Cardiac muscle cell (in vitro differentiated cells and primary cell): ENCODE measurements at regions not wholly inside any gene's neighbourhood (a gene's known extent, or its start where the extent isn't known, plus 50 kb on each side); places are given as distances from the start of the nearest gene placed in this dataset.

ENCODE experiments used
- DNase-seq, 2 donors: peaks; one replicate each; pipeline versions ENCODE4 v3.0.0 to v3.0.0-alpha.2; 2010 to 2017; ENCODE audit warnings: low read depth in 1 of 2, low spot score in 1 of 2
- H3K27ac ChIP-seq: fragments of 200-600 bp; sonication (generic); 2 replicates; pipeline ENCODE4 v1.5.1; 2016
- H3K27me3 ChIP-seq: fragments of 200-600 bp; sonication (generic); 2 replicates; pipeline ENCODE4 v1.6.0; 2016; ENCODE audit warnings: control low read depth
- H3K36me3 ChIP-seq: fragments of 200-600 bp; sonication (generic); 2 replicates; pipeline ENCODE4 v1.5.1; 2016; ENCODE audit warnings: control low read depth
- H3K4me1 ChIP-seq: fragments of 200-600 bp; sonication (generic); 2 replicates; pipeline ENCODE4 v1.8.1; 2017; ENCODE audit warnings: low read depth, mild to moderate bottlenecking, mixed run types
- H3K4me3 ChIP-seq: fragments of 200-600 bp; sonication (generic); 2 replicates; pipeline ENCODE4 v1.5.1; 2016; ENCODE audit warnings: mild to moderate bottlenecking
- H3K9me3 ChIP-seq: fragments of 200-600 bp; sonication (generic); 2 replicates; pipeline ENCODE4 v1.5.1; 2017; ENCODE audit warnings: low read depth, mild to moderate bottlenecking, control low read depth
- CTCF ChIP-seq: IDR thresholded peaks from 2 replicates; pipeline ENCODE4 v1.5.1; 2012; ENCODE audit warnings: low read depth, mild to moderate bottlenecking, low read length

- DNase-seq: no peak
- Histone ChIP-seq H3K27me3 (no peaks in the 10 kb centered on the region), H3K4me1 (no peaks in the 10 kb centered on the region), H3K27ac (no peak overlapping the region), H3K4me3 (no peak overlapping the region), H3K9me3 (no peaks in the 10 kb centered on the region), H3K36me3 (no peaks in the 10 kb centered on the region)
- TF ChIP-seq CTCF: no peak
These were observed 141.3 kb upstream of the POU2AF2 start for GRCh38 chr11:111104185-111104584.

- H3K36me3 ChIP-seq: no peaks in the 10 kb centered on the region
- TF ChIP-seq CTCF: no peak
- H3K9me3 ChIP-seq: no peaks in the 10 kb centered on the region
- DNase-seq: no peak
- no peaks in the 10 kb centered on the region for H3K27me3 ChIP-seq
- no peak overlapping the region for H3K4me3 ChIP-seq
- no peak overlapping the region for H3K27ac ChIP-seq
- no peaks in the 10 kb centered on the region for H3K4me1 ChIP-seq
These were observed 143.6 kb upstream of the POU2AF2 start for GRCh38 chr11:111101881-111102280.

GRCh38 chr11:111099028-111099713, 146.4 kb upstream of the POU2AF2 start:
- no peak for DNase-seq
- H3K9me3 ChIP-seq: no peaks in the 10 kb centered on the region
- no peaks in the 10 kb centered on the region for H3K36me3 ChIP-seq
- H3K4me3 ChIP-seq: no peak overlapping the region
- TF ChIP-seq CTCF: no peak
- no peaks in the 10 kb centered on the region for H3K4me1 ChIP-seq
- H3K27ac ChIP-seq: no peak overlapping the region
- no peaks in the 10 kb centered on the region for H3K27me3 ChIP-seq

GRCh38 chr11:111098091-111098490, 147.4 kb upstream of the POU2AF2 start:
- DNase-seq: no peak

GRCh38 chr11:111097191-111097590, 148.3 kb upstream of the POU2AF2 start:
- peak in 1 of 2 donors; percentile 82 for DNase-seq
- H3K27me3 ChIP-seq: no peaks in the 10 kb centered on the region
- H3K27ac ChIP-seq: no peak overlapping the region
- no peaks in the 10 kb centered on the region for H3K36me3 ChIP-seq
- H3K4me3 ChIP-seq: no peak overlapping the region
- no peaks in the 10 kb centered on the region for H3K9me3 ChIP-seq
- no peak for TF ChIP-seq CTCF
- no peaks in the 10 kb centered on the region for H3K4me1 ChIP-seq

More at GRCh38 chr11:111098091-111098490, 147.4 kb upstream of the POU2AF2 start:
- Histone ChIP-seq H3K36me3 (no peaks in the 10 kb centered on the region), H3K4me1 (no peaks in the 10 kb centered on the region), H3K4me3 (no peak overlapping the region), H3K27ac (no peak overlapping the region), H3K27me3 (no peaks in the 10 kb centered on the region), H3K9me3 (no peaks in the 10 kb centered on the region)
- TF ChIP-seq CTCF: no peak
